ENCODE measurements at regions not wholly inside any gene's neighbourhood (a gene's known extent, or its start where the extent isn't known, plus 50 kb on each side); places are given as distances from the start of the nearest gene placed in this dataset.

GRCh38 chr16:73262931-73263330 lies 215.0 kb upstream of the ZFHX3 start:
- H3K27ac Mint-ChIP-seq, result no peak overlapping the region
- H3K4me1 Mint-ChIP-seq, result no peaks in the 10 kb centered on the region
- H3K9me3 ChIP-seq (ENCODE audit: control insufficient read depth in 1 of 2, low read length in 2 of 2), result no peaks in the 10 kb centered on the region
- no peak overlapping the region for H3K4me3 Mint-ChIP-seq
- H3K36me3 ChIP-seq (ENCODE audit: insufficient read depth, low read length), result no peaks in the 10 kb centered on the region
- no peaks in the 10 kb centered on the region for H3K36me3 Mint-ChIP-seq
- CTCF ChIA-PET (ENCODE audit: partially characterized antibody), result no interaction called here
- POLR2A ChIA-PET (ENCODE audit: partially characterized antibody), result no interaction called here
- no peaks in the 10 kb centered on the region for H3K27me3 Mint-ChIP-seq
- intact Hi-C loops (cut with micrococcal nuclease), result no loop called here
- no peaks in the 10 kb centered on the region for H3K4me1 ChIP-seq (ENCODE audit: insufficient read depth, low read length)
- H3K27me3 ChIP-seq (ENCODE audit: insufficient read depth, low read length), result no peaks in the 10 kb centered on the region
- no peak overlapping the region for H3K4me3 ChIP-seq (ENCODE audit: low read length in 2 of 2)
- H3K9me3 Mint-ChIP-seq, result peaks cover 8 to 20% (median 10%) of the 10 kb centered on the region in 8 donors
- no peak for DNase-seq
- no peak overlapping the region for H3K27ac ChIP-seq (ENCODE audit: low read depth, low read length)

- no peak overlapping the region for H3K27ac ChIP-seq (ENCODE audit: low read depth, low read length)
- H3K4me3 Mint-ChIP-seq, result no peak overlapping the region
- no peaks in the 10 kb centered on the region for H3K27me3 ChIP-seq (ENCODE audit: insufficient read depth, low read length)
- H3K4me1 Mint-ChIP-seq, result no peaks in the 10 kb centered on the region
- H3K27me3 Mint-ChIP-seq, result no peaks in the 10 kb centered on the region
- no peaks in the 10 kb centered on the region for H3K4me1 ChIP-seq (ENCODE audit: insufficient read depth, low read length)
- H3K9me3 Mint-ChIP-seq, result peaks cover 0 to 6% (median 0%) of the 10 kb centered on the region in 8 donors
- ChIA-PET POLR2A (ENCODE audit: partially characterized antibody) (no interaction called here), CTCF (ENCODE audit: partially characterized antibody) (no interaction called here)
- intact Hi-C loops (cut with micrococcal nuclease), result no loop called here
- DNase-seq, result no peak
- H3K36me3 ChIP-seq (ENCODE audit: insufficient read depth, low read length), result no peaks in the 10 kb centered on the region
- H3K4me3 ChIP-seq (ENCODE audit: low read length in 2 of 2), result no peak overlapping the region
- H3K27ac Mint-ChIP-seq, result no peak overlapping the region
- no peaks in the 10 kb centered on the region for H3K9me3 ChIP-seq (ENCODE audit: control insufficient read depth in 1 of 2, low read length in 2 of 2)
- H3K36me3 Mint-ChIP-seq, result no peaks in the 10 kb centered on the region
These were observed 207.1 kb upstream of the ZFHX3 start for GRCh38 chr16:73255031-73255430.

- no peak overlapping the region for H3K27ac Mint-ChIP-seq
- H3K36me3 Mint-ChIP-seq, result no peaks in the 10 kb centered on the region
- Histone ChIP-seq H3K36me3 (ENCODE audit: insufficient read depth, low read length) (no peaks in the 10 kb centered on the region), H3K4me3 (ENCODE audit: low read length in 2 of 2) (no peak overlapping the region), H3K27me3 (ENCODE audit: insufficient read depth, low read length) (no peaks in the 10 kb centered on the region), H3K9me3 (ENCODE audit: control insufficient read depth in 1 of 2, low read length in 2 of 2) (no peaks in the 10 kb centered on the region), H3K27ac (ENCODE audit: low read depth, low read length) (no peak overlapping the region), H3K4me1 (ENCODE audit: insufficient read depth, low read length) (no peaks in the 10 kb centered on the region)
- no peak overlapping the region for H3K4me3 Mint-ChIP-seq
- POLR2A ChIA-PET (ENCODE audit: partially characterized antibody), result no interaction called here
- H3K4me1 Mint-ChIP-seq, result no peaks in the 10 kb centered on the region
- H3K9me3 Mint-ChIP-seq, result peaks cover 0 to 6% (median 0%) of the 10 kb centered on the region in 8 donors
- CTCF ChIA-PET (ENCODE audit: partially characterized antibody), result no interaction called here
- intact Hi-C loops (cut with micrococcal nuclease), result no loop called here
- DNase-seq, result no peak
- no peaks in the 10 kb centered on the region for H3K27me3 Mint-ChIP-seq
These were observed 206.1 kb upstream of the ZFHX3 start for GRCh38 chr16:73253922-73254480.

GRCh38 chr16:73252446-73252845 lies 204.5 kb upstream of the ZFHX3 start:
- H3K9me3 Mint-ChIP-seq, result peaks cover 0 to 6% (median 0%) of the 10 kb centered on the region in 8 donors
- Histone ChIP-seq H3K4me1 (ENCODE audit: insufficient read depth, low read length) (no peaks in the 10 kb centered on the region), H3K27me3 (ENCODE audit: insufficient read depth, low read length) (no peaks in the 10 kb centered on the region), H3K9me3 (ENCODE audit: control insufficient read depth in 1 of 2, low read length in 2 of 2) (no peaks in the 10 kb centered on the region), H3K36me3 (ENCODE audit: insufficient read depth, low read length) (no peaks in the 10 kb centered on the region), H3K4me3 (ENCODE audit: low read length in 2 of 2) (no peak overlapping the region), H3K27ac (ENCODE audit: low read depth, low read length) (no peak overlapping the region)
- no peak for DNase-seq
- no peak overlapping the region for H3K27ac Mint-ChIP-seq
- POLR2A ChIA-PET (ENCODE audit: partially characterized antibody), result no interaction called here
- CTCF ChIA-PET (ENCODE audit: partially characterized antibody), result no interaction called here
- H3K4me3 Mint-ChIP-seq, result no peak overlapping the region
- H3K27me3 Mint-ChIP-seq, result no peaks in the 10 kb centered on the region
- no peaks in the 10 kb centered on the region for H3K36me3 Mint-ChIP-seq
- H3K4me1 Mint-ChIP-seq, result no peaks in the 10 kb centered on the region
- intact Hi-C loops (cut with micrococcal nuclease), result no loop called here

- DNase-seq, result no peak
- no peaks in the 10 kb centered on the region for H3K4me1 ChIP-seq (ENCODE audit: insufficient read depth, low read length)
- no peak overlapping the region for H3K27ac ChIP-seq (ENCODE audit: low read depth, low read length)
- H3K27me3 ChIP-seq (ENCODE audit: insufficient read depth, low read length), result no peaks in the 10 kb centered on the region
- no peaks in the 10 kb centered on the region for H3K4me1 Mint-ChIP-seq
- peaks cover 0 to 6% (median 0%) of the 10 kb centered on the region in 8 donors for H3K9me3 Mint-ChIP-seq
- no peaks in the 10 kb centered on the region for H3K9me3 ChIP-seq (ENCODE audit: control insufficient read depth in 1 of 2, low read length in 2 of 2)
- no peaks in the 10 kb centered on the region for H3K36me3 ChIP-seq (ENCODE audit: insufficient read depth, low read length)
- no peak overlapping the region for H3K27ac Mint-ChIP-seq
- ChIA-PET CTCF (ENCODE audit: partially characterized antibody) (no interaction called here), POLR2A (ENCODE audit: partially characterized antibody) (no interaction called here)
- intact Hi-C loops (cut with micrococcal nuclease), result no loop called here
- no peak overlapping the region for H3K4me3 Mint-ChIP-seq
- H3K36me3 Mint-ChIP-seq, result no peaks in the 10 kb centered on the region
- no peak overlapping the region for H3K4me3 ChIP-seq (ENCODE audit: low read length in 2 of 2)
- no peaks in the 10 kb centered on the region for H3K27me3 Mint-ChIP-seq
These were observed 203.7 kb upstream of the ZFHX3 start for GRCh38 chr16:73251608-73252007.

GRCh38 chr16:73248316-73248715 lies 200.4 kb upstream of the ZFHX3 start:
- Histone ChIP-seq H3K9me3 (ENCODE audit: control insufficient read depth in 1 of 2, low read length in 2 of 2) (no peaks in the 10 kb centered on the region), H3K4me3 (ENCODE audit: low read length in 2 of 2) (no peak overlapping the region), H3K27ac (ENCODE audit: low read depth, low read length) (no peak overlapping the region), H3K36me3 (ENCODE audit: insufficient read depth, low read length) (no peaks in the 10 kb centered on the region), H3K27me3 (ENCODE audit: insufficient read depth, low read length) (no peaks in the 10 kb centered on the region), H3K4me1 (ENCODE audit: insufficient read depth, low read length) (no peaks in the 10 kb centered on the region)
- POLR2A ChIA-PET (ENCODE audit: partially characterized antibody), result no interaction called here
- Mint-ChIP-seq H3K27me3 (no peaks in the 10 kb centered on the region), H3K36me3 (no peaks in the 10 kb centered on the region), H3K9me3 (peaks cover 0 to 2% (median 0%) of the 10 kb centered on the region in 8 donors), H3K4me1 (no peaks in the 10 kb centered on the region), H3K27ac (no peak overlapping the region), H3K4me3 (no peak overlapping the region)
- intact Hi-C loops (cut with micrococcal nuclease), result no loop called here
- CTCF ChIA-PET (ENCODE audit: partially characterized antibody), result no interaction called here
- no peak for DNase-seq

GRCh38 chr16:73240920-73241319 lies 193.0 kb upstream of the ZFHX3 start:
- DNase-seq, result no peak
- no peak overlapping the region for H3K27ac ChIP-seq (ENCODE audit: low read depth, low read length)
- no peaks in the 10 kb centered on the region for H3K9me3 ChIP-seq (ENCODE audit: control insufficient read depth in 1 of 2, low read length in 2 of 2)
- H3K36me3 ChIP-seq (ENCODE audit: insufficient read depth, low read length), result no peaks in the 10 kb centered on the region
- Mint-ChIP-seq H3K9me3 (peaks cover 0 to 9% (median 3%) of the 10 kb centered on the region in 8 donors), H3K4me1 (no peaks in the 10 kb centered on the region), H3K36me3 (no peaks in the 10 kb centered on the region), H3K4me3 (no peak overlapping the region), H3K27me3 (no peaks in the 10 kb centered on the region), H3K27ac (no peak overlapping the region)
- no peak overlapping the region for H3K4me3 ChIP-seq (ENCODE audit: low read length in 2 of 2)
- no peaks in the 10 kb centered on the region for H3K4me1 ChIP-seq (ENCODE audit: insufficient read depth, low read length)
- intact Hi-C loops (cut with micrococcal nuclease), result no loop called here
- H3K27me3 ChIP-seq (ENCODE audit: insufficient read depth, low read length), result no peaks in the 10 kb centered on the region
- ChIA-PET CTCF (ENCODE audit: partially characterized antibody) (no interaction called here), POLR2A (ENCODE audit: partially characterized antibody) (no interaction called here)

- H3K27me3 ChIP-seq (ENCODE audit: insufficient read depth, low read length), result no peaks in the 10 kb centered on the region
- no peak overlapping the region for H3K4me3 ChIP-seq (ENCODE audit: low read length in 2 of 2)
- Mint-ChIP-seq H3K27ac (no peak overlapping the region), H3K27me3 (no peaks in the 10 kb centered on the region), H3K4me1 (no peaks in the 10 kb centered on the region), H3K9me3 (peaks cover 0 to 8% (median 3%) of the 10 kb centered on the region in 8 donors), H3K4me3 (no peak overlapping the region), H3K36me3 (no peaks in the 10 kb centered on the region)
- no peak overlapping the region for H3K27ac ChIP-seq (ENCODE audit: low read depth, low read length)
- H3K36me3 ChIP-seq (ENCODE audit: insufficient read depth, low read length), result no peaks in the 10 kb centered on the region
- no peak for DNase-seq
- POLR2A ChIA-PET (ENCODE audit: partially characterized antibody), result no interaction called here
- H3K9me3 ChIP-seq (ENCODE audit: control insufficient read depth in 1 of 2, low read length in 2 of 2), result no peaks in the 10 kb centered on the region
- CTCF ChIA-PET (ENCODE audit: partially characterized antibody), result no interaction called here
- intact Hi-C loops (cut with micrococcal nuclease), result no loop called here
- H3K4me1 ChIP-seq (ENCODE audit: insufficient read depth, low read length), result no peaks in the 10 kb centered on the region
These were observed 189.7 kb upstream of the ZFHX3 start for GRCh38 chr16:73237601-73238000.
